ENCODE measurements at regions not wholly inside any gene's neighbourhood (a gene's known extent, or its start where the extent isn't known, plus 50 kb on each side); places are given as distances from the start of the nearest gene placed in this dataset.

GRCh38 chr19:30276883-30277280 is 95.3 kb upstream of the ZNF536 start:
- Histone ChIP-seq H3K9me3 (ENCODE audit: control insufficient read depth in 2 of 2, low read length in 2 of 2) (peaks cover 2 to 3% of the 10 kb centered on the region in 2 donors), H3K27me3 (ENCODE audit: control insufficient read depth in 1 of 2, insufficient read depth in 2 of 2, low read length in 2 of 2) (peaks cover 4 to 5% of the 10 kb centered on the region in 2 donors), H3K9ac (ENCODE audit: low read length in 2 of 2) (no peak overlapping the region), H3K36me3 (ENCODE audit: control insufficient read depth in 2 of 2, insufficient read depth in 2 of 2, low read length in 2 of 2) (no peaks in the 10 kb centered on the region), H3K27ac (ENCODE audit: low read length) (no peak overlapping the region), H3K4me1 (ENCODE audit: control insufficient read depth, insufficient read depth, low read length) (no peaks in the 10 kb centered on the region), H3K4me3 (ENCODE audit: low read length in 2 of 2) (no peak overlapping the region)

- Histone ChIP-seq H3K27ac (ENCODE audit: low read length) (no peak overlapping the region), H3K4me1 (ENCODE audit: control insufficient read depth, insufficient read depth, low read length) (no peaks in the 10 kb centered on the region), H3K36me3 (ENCODE audit: control insufficient read depth in 2 of 2, insufficient read depth in 2 of 2, low read length in 2 of 2) (no peaks in the 10 kb centered on the region), H3K4me3 (ENCODE audit: low read length in 2 of 2) (no peak overlapping the region), H3K27me3 (ENCODE audit: control insufficient read depth in 1 of 2, insufficient read depth in 2 of 2, low read length in 2 of 2) (peaks cover 4 to 5% of the 10 kb centered on the region in 2 donors), H3K9me3 (ENCODE audit: control insufficient read depth in 2 of 2, low read length in 2 of 2) (peaks cover 0 to under 1% of the 10 kb centered on the region in 2 donors), H3K9ac (ENCODE audit: low read length in 2 of 2) (no peak overlapping the region)
Measured at GRCh38 chr19:30277941-30278881, 94.0 kb upstream of the ZNF536 start.

- Histone ChIP-seq H3K36me3 (ENCODE audit: control insufficient read depth in 2 of 2, insufficient read depth in 2 of 2, low read length in 2 of 2) (no peaks in the 10 kb centered on the region), H3K4me3 (ENCODE audit: low read length in 2 of 2) (no peak overlapping the region), H3K27ac (ENCODE audit: low read length) (no peak overlapping the region), H3K9me3 (ENCODE audit: control insufficient read depth in 2 of 2, low read length in 2 of 2) (no peaks in the 10 kb centered on the region), H3K9ac (ENCODE audit: low read length in 2 of 2) (no peak overlapping the region), H3K27me3 (ENCODE audit: control insufficient read depth in 1 of 2, insufficient read depth in 2 of 2, low read length in 2 of 2) (peaks cover 4 to 5% of the 10 kb centered on the region in 2 donors), H3K4me1 (ENCODE audit: control insufficient read depth, insufficient read depth, low read length) (no peaks in the 10 kb centered on the region)
Measured at GRCh38 chr19:30278882-30279254, 93.3 kb upstream of the ZNF536 start.

- H3K9me3 ChIP-seq (ENCODE audit: control insufficient read depth in 2 of 2, low read length in 2 of 2), result no peaks in the 10 kb centered on the region
- no peak overlapping the region for H3K9ac ChIP-seq (ENCODE audit: low read length in 2 of 2)
- H3K36me3 ChIP-seq (ENCODE audit: control insufficient read depth in 2 of 2, insufficient read depth in 2 of 2, low read length in 2 of 2), result no peaks in the 10 kb centered on the region
- H3K4me3 ChIP-seq (ENCODE audit: low read length in 2 of 2), result no peak overlapping the region
- H3K27ac ChIP-seq (ENCODE audit: low read length), result no peak overlapping the region
- H3K4me1 ChIP-seq (ENCODE audit: control insufficient read depth, insufficient read depth, low read length), result no peaks in the 10 kb centered on the region
- peaks cover 4 to 5% of the 10 kb centered on the region in 2 donors for H3K27me3 ChIP-seq (ENCODE audit: control insufficient read depth in 1 of 2, insufficient read depth in 2 of 2, low read length in 2 of 2)
Measured at GRCh38 chr19:30280018-30280417, 92.2 kb upstream of the ZNF536 start.

GRCh38 chr19:30281906-30282305 is 90.3 kb upstream of the ZNF536 start:
- Histone ChIP-seq H3K27me3 (ENCODE audit: control insufficient read depth in 1 of 2, insufficient read depth in 2 of 2, low read length in 2 of 2) (peaks cover 4 to 8% of the 10 kb centered on the region in 2 donors), H3K4me3 (ENCODE audit: low read length in 2 of 2) (no peak overlapping the region), H3K4me1 (ENCODE audit: control insufficient read depth, insufficient read depth, low read length) (no peaks in the 10 kb centered on the region), H3K36me3 (ENCODE audit: control insufficient read depth in 2 of 2, insufficient read depth in 2 of 2, low read length in 2 of 2) (no peaks in the 10 kb centered on the region), H3K9me3 (ENCODE audit: control insufficient read depth in 2 of 2, low read length in 2 of 2) (no peaks in the 10 kb centered on the region), H3K27ac (ENCODE audit: low read length) (no peak overlapping the region), H3K9ac (ENCODE audit: low read length in 2 of 2) (no peak overlapping the region)

- Histone ChIP-seq H3K9ac (ENCODE audit: low read length in 2 of 2) (no peak overlapping the region), H3K4me1 (ENCODE audit: control insufficient read depth, insufficient read depth, low read length) (no peaks in the 10 kb centered on the region), H3K27me3 (ENCODE audit: control insufficient read depth in 1 of 2, insufficient read depth in 2 of 2, low read length in 2 of 2) (peaks cover 4 to 8% of the 10 kb centered on the region in 2 donors), H3K4me3 (ENCODE audit: low read length in 2 of 2) (no peak overlapping the region), H3K36me3 (ENCODE audit: control insufficient read depth in 2 of 2, insufficient read depth in 2 of 2, low read length in 2 of 2) (no peaks in the 10 kb centered on the region), H3K9me3 (ENCODE audit: control insufficient read depth in 2 of 2, low read length in 2 of 2) (no peaks in the 10 kb centered on the region), H3K27ac (ENCODE audit: low read length) (no peak overlapping the region)
Measured at GRCh38 chr19:30283556-30283955, 88.6 kb upstream of the ZNF536 start.

GRCh38 chr19:30284209-30284608 is 88.0 kb upstream of the ZNF536 start:
- no peak overlapping the region for H3K4me3 ChIP-seq (ENCODE audit: low read length in 2 of 2)
- no peaks in the 10 kb centered on the region for H3K9me3 ChIP-seq (ENCODE audit: control insufficient read depth in 2 of 2, low read length in 2 of 2)
- H3K36me3 ChIP-seq (ENCODE audit: control insufficient read depth in 2 of 2, insufficient read depth in 2 of 2, low read length in 2 of 2), result no peaks in the 10 kb centered on the region
- H3K4me1 ChIP-seq (ENCODE audit: control insufficient read depth, insufficient read depth, low read length), result no peaks in the 10 kb centered on the region
- H3K27me3 ChIP-seq (ENCODE audit: control insufficient read depth in 1 of 2, insufficient read depth in 2 of 2, low read length in 2 of 2), result peaks cover 4 to 8% of the 10 kb centered on the region in 2 donors
- no peak overlapping the region for H3K27ac ChIP-seq (ENCODE audit: low read length)
- no peak overlapping the region for H3K9ac ChIP-seq (ENCODE audit: low read length in 2 of 2)

GRCh38 chr19:30284885-30285284 is 87.3 kb upstream of the ZNF536 start:
- no peak overlapping the region for H3K4me3 ChIP-seq (ENCODE audit: low read length in 2 of 2)
- H3K27ac ChIP-seq (ENCODE audit: low read length), result no peak overlapping the region

GRCh38 chr19:30286378-30286777 is 85.8 kb upstream of the ZNF536 start:
- Histone ChIP-seq H3K27me3 (ENCODE audit: control insufficient read depth in 1 of 2, insufficient read depth in 2 of 2, low read length in 2 of 2) (peaks cover 0 to 7% of the 10 kb centered on the region in 2 donors), H3K4me3 (ENCODE audit: low read length in 2 of 2) (no peak overlapping the region), H3K36me3 (ENCODE audit: control insufficient read depth in 2 of 2, insufficient read depth in 2 of 2, low read length in 2 of 2) (no peaks in the 10 kb centered on the region), H3K4me1 (ENCODE audit: control insufficient read depth, insufficient read depth, low read length) (no peaks in the 10 kb centered on the region), H3K9ac (ENCODE audit: low read length in 2 of 2) (no peak overlapping the region), H3K27ac (ENCODE audit: low read length) (no peak overlapping the region), H3K9me3 (ENCODE audit: control insufficient read depth in 2 of 2, low read length in 2 of 2) (no peaks in the 10 kb centered on the region)

More at GRCh38 chr19:30284885-30285284, 87.3 kb upstream of the ZNF536 start:
- H3K36me3 ChIP-seq (ENCODE audit: control insufficient read depth in 2 of 2, insufficient read depth in 2 of 2, low read length in 2 of 2), result no peaks in the 10 kb centered on the region
- H3K4me1 ChIP-seq (ENCODE audit: control insufficient read depth, insufficient read depth, low read length), result no peaks in the 10 kb centered on the region
- peaks cover 4 to 8% of the 10 kb centered on the region in 2 donors for H3K27me3 ChIP-seq (ENCODE audit: control insufficient read depth in 1 of 2, insufficient read depth in 2 of 2, low read length in 2 of 2)
- H3K9me3 ChIP-seq (ENCODE audit: control insufficient read depth in 2 of 2, low read length in 2 of 2), result no peaks in the 10 kb centered on the region
- no peak overlapping the region for H3K9ac ChIP-seq (ENCODE audit: low read length in 2 of 2)

- no peak overlapping the region for H3K27ac ChIP-seq (ENCODE audit: low read length)
- no peak overlapping the region for H3K4me3 ChIP-seq (ENCODE audit: low read length in 2 of 2)
- H3K4me1 ChIP-seq (ENCODE audit: control insufficient read depth, insufficient read depth, low read length), result no peaks in the 10 kb centered on the region
- H3K9ac ChIP-seq (ENCODE audit: low read length in 2 of 2), result no peak overlapping the region
- H3K9me3 ChIP-seq (ENCODE audit: control insufficient read depth in 2 of 2, low read length in 2 of 2), result no peaks in the 10 kb centered on the region
- H3K27me3 ChIP-seq (ENCODE audit: control insufficient read depth in 1 of 2, insufficient read depth in 2 of 2, low read length in 2 of 2), result peaks cover 0 to 3% of the 10 kb centered on the region in 2 donors
- no peaks in the 10 kb centered on the region for H3K36me3 ChIP-seq (ENCODE audit: control insufficient read depth in 2 of 2, insufficient read depth in 2 of 2, low read length in 2 of 2)
Measured at GRCh38 chr19:30287259-30287658, 84.9 kb upstream of the ZNF536 start.

GRCh38 chr19:30287973-30288372 is 84.2 kb upstream of the ZNF536 start:
- no peak overlapping the region for H3K27ac ChIP-seq (ENCODE audit: low read length)
- H3K4me1 ChIP-seq (ENCODE audit: control insufficient read depth, insufficient read depth, low read length), result no peaks in the 10 kb centered on the region
- H3K9me3 ChIP-seq (ENCODE audit: control insufficient read depth in 2 of 2, low read length in 2 of 2), result no peaks in the 10 kb centered on the region
- peaks cover 0 to 3% of the 10 kb centered on the region in 2 donors for H3K27me3 ChIP-seq (ENCODE audit: control insufficient read depth in 1 of 2, insufficient read depth in 2 of 2, low read length in 2 of 2)
- no peak overlapping the region for H3K4me3 ChIP-seq (ENCODE audit: low read length in 2 of 2)
- H3K36me3 ChIP-seq (ENCODE audit: control insufficient read depth in 2 of 2, insufficient read depth in 2 of 2, low read length in 2 of 2), result no peaks in the 10 kb centered on the region
- no peak overlapping the region for H3K9ac ChIP-seq (ENCODE audit: low read length in 2 of 2)

Measured in stomach smooth muscle (tissue), 2 donors.